NCI-H345 (cell line): ENCODE measurements at regions not wholly inside any gene's neighbourhood (a gene's known extent, or its start where the extent isn't known, plus 50 kb on each side); places are given as distances from the start of the nearest gene placed in this dataset.

ENCODE experiments used
- DNase-seq: peaks from one replicate; lab custom pipeline; 2025; lab: John Stamatoyannopoulos, UW

- no peak for DNase-seq
Measured at GRCh38 chr7:28293527-28293835, 112.9 kb upstream of the JAZF1 start.

GRCh38 chr7:28296571-28297483, 115.5 kb upstream of the CREB5 start:
- DNase-seq, result peak; percentile 10

- DNase-seq, result no peak
Measured at GRCh38 chr7:28297801-28298459, 114.4 kb upstream of the CREB5 start.

- peak; percentile 72 for DNase-seq
Measured at GRCh38 chr7:28298870-28299518, 113.3 kb upstream of the CREB5 start.

GRCh38 chr7:28299556-28299955, 112.8 kb upstream of the CREB5 start:
- DNase-seq, result no peak

- DNase-seq, result no peak
Measured at GRCh38 chr7:28300488-28300887, 111.8 kb upstream of the CREB5 start.

- DNase-seq, result no peak
Measured at GRCh38 chr7:28301148-28301641, 111.1 kb upstream of the CREB5 start.

GRCh38 chr7:28304290-28304689, 108.0 kb upstream of the CREB5 start:
- DNase-seq, result no peak

- no peak for DNase-seq
Measured at GRCh38 chr7:28309704-28310459, 102.4 kb upstream of the CREB5 start.

GRCh38 chr7:28310460-28310848, 101.9 kb upstream of the CREB5 start:
- no peak for DNase-seq

- no peak for DNase-seq
Measured at GRCh38 chr7:28311670-28312069, 100.6 kb upstream of the CREB5 start.

- no peak for DNase-seq
Measured at GRCh38 chr7:28312948-28313347, 99.4 kb upstream of the CREB5 start.

- no peak for DNase-seq
Measured at GRCh38 chr7:28314841-28315240, 97.5 kb upstream of the CREB5 start.

- no peak for DNase-seq
Measured at GRCh38 chr7:28315565-28316410, 96.5 kb upstream of the CREB5 start.

- no peak for DNase-seq
Measured at GRCh38 chr7:28316489-28316888, 95.8 kb upstream of the CREB5 start.

GRCh38 chr7:28318101-28318762, 94.1 kb upstream of the CREB5 start:
- DNase-seq, result no peak

- no peak for DNase-seq
Measured at GRCh38 chr7:28323833-28324232, 88.5 kb upstream of the CREB5 start.

GRCh38 chr7:28328146-28328545, 84.2 kb upstream of the CREB5 start:
- DNase-seq, result peak; percentile 17

GRCh38 chr7:28328822-28329660, 83.3 kb upstream of the CREB5 start:
- DNase-seq, result peak; percentile 69
